Ectodermal cell (in vitro differentiated cells): ENCODE measurements at regions not wholly inside any gene's neighbourhood (a gene's known extent, or its start where the extent isn't known, plus 50 kb on each side); places are given as distances from the start of the nearest gene placed in this dataset.
"Not testable (repeated sequence)": the region's sequence is repeated elsewhere in the genome, so short reads cannot be mapped to it uniquely, and the experiment has no call there.

Source experiments
- H3K27ac ChIP-seq: 2 replicates; pipeline ENCODE4 v1.7.0; 2013; ENCODE audit warnings: mild to moderate bottlenecking, low read depth, low read length; ENCODE audit not compliant: insufficient read depth, poor library complexity, severe bottlenecking
- H3K27me3 ChIP-seq: 2 replicates; pipeline ENCODE4 v1.7.0; 2013; ENCODE audit warnings: mild to moderate bottlenecking, low read length; ENCODE audit not compliant: insufficient read depth, control insufficient read depth, poor library complexity, severe bottlenecking
- H3K36me3 ChIP-seq: one replicate; pipeline ENCODE4 v1.7.0; 2013; ENCODE audit warnings: low read length; ENCODE audit not compliant: control insufficient read depth, insufficient read depth
- H3K4me1 ChIP-seq: one replicate; pipeline ENCODE4 v1.7.0; 2013; ENCODE audit warnings: low read length; ENCODE audit not compliant: control insufficient read depth, insufficient read depth
- H3K4me3 ChIP-seq: 2 replicates; pipeline ENCODE4 v1.7.0; 2013; ENCODE audit warnings: low read depth, low read length, control low read depth; ENCODE audit not compliant: insufficient read depth
- H3K9me3 ChIP-seq: 2 replicates; pipeline ENCODE4 v1.7.0; 2013; ENCODE audit warnings: mild to moderate bottlenecking, low read length, moderate library complexity; ENCODE audit not compliant: control insufficient read depth
- WGBS, 2 experiments: methylation state at CpG; one replicate each; pipeline ENCODE4 v1.1.7; 2013; ENCODE audit warnings: missing lambda C conversion rate in 2 of 2; 5-methylcytosine and 5-hydroxymethylcytosine counted together

DNA sequence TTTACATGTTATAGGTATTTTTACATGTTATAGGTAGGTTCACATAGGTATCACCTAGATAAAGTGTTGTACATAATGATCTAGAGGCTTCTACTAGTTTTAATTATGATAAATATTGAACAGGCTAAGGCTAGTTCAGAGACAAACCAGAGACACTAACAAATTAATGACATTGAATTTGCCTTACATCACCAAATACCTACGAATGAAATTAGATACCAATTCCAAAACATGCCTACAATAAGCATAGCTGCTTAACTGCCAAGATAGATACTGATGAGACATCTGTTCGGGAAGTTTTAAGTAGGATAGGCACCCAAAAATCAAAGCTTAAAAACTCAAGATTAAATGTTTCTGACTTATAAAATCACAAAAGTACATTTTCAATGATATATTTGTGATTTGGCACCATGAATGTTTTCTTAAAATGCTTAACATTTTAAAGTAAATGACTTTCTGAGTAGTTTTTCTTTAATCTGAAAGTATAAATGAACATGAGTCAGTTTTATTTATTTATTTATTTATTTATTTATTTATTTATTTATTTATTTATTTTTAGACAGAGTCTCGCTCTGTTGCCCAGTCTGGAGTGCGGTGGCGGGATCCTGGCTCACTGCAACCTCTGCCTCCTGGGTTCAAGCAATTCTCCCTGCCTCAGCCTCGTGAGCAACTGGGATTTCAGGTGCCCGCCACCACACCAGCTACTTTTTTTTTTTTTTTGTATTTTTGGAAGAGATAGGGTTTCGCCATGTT, 703.1 kb upstream of the ARRDC3 start:
- H3K9me3 ChIP-seq = no peaks in the 10 kb centered on the region
- H3K4me3 ChIP-seq = no peak overlapping the region
- H3K27me3 ChIP-seq = no peaks in the 10 kb centered on the region
- 93 to 95% methylated on average over 8 of the region's 8 CpGs for WGBS, 2 experiments
- no peak overlapping the region for H3K27ac ChIP-seq
- H3K4me1 ChIP-seq = no peaks in the 10 kb centered on the region
- no peaks in the 10 kb centered on the region for H3K36me3 ChIP-seq

DNA sequence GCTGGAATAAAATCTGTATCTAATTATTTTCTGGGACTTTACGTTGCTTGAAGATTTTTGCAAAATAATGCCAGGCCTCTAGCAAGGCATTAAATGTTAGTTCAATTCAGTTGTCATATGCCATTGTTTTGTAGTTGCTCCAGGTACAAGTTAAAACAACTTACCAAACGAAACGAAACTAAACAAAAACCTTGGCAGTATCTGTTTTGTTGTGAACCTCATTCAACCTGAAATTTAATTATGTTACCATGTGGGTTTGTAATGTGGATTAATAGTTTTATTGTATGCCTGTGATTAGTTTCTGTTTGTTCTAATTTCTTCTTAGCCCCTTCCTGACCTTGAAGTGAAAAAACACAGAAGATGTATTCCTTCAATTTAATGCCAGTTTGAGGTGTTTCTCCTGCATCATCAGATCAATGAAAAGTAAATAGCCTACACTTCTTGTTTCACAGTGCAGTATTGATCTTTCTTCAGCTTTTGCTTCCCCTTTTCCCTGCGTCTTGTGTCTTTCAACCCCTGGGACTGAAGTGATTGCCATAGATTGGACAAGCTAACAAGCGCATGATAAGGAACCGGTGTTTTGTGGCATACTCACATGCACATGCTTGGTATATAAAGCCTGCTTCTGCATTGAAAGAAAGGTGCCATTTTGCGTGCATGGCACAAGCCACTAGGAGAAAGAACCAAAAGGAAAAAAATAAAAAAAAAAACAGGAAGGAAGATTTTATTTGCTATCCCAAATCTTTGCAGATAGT, 699.0 kb upstream of the ARRDC3 start:
- Histone ChIP-seq H3K27ac (no peak overlapping the region), H3K27me3 (no peaks in the 10 kb centered on the region), H3K4me1 (no peaks in the 10 kb centered on the region), H3K4me3 (no peak overlapping the region), H3K9me3 (no peaks in the 10 kb centered on the region), H3K36me3 (no peaks in the 10 kb centered on the region)
- WGBS, 2 experiments = 95 to 96% methylated on average over 7 of the region's 7 CpGs

DNA sequence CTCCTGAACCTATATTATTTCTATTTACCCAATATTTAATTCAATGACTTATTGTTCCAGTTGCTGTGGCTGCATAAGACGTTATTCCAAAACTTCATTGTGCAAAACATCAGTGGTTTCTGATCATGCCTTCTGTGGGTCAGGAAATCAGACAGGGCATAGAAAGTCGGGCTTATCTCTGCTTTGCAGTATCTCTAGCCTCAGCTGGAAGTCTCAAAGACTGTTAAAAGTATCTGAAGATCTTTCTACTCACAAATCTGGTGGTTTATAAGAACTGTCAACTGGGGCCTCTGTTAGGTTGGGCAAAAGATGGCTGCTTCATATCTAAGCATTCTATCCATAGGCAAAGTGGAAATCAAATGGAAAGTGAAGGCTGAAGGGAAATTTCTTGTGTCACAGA, 687.7 kb upstream of the ARRDC3 start:
- no peaks in the 10 kb centered on the region for H3K4me1 ChIP-seq
- no peaks in the 10 kb centered on the region for H3K36me3 ChIP-seq
- no peaks in the 10 kb centered on the region for H3K27me3 ChIP-seq
- WGBS, 2 experiments = 90 to 97% methylated on average over 2 of the region's 2 CpGs
- no peak overlapping the region for H3K27ac ChIP-seq
- no peak overlapping the region for H3K4me3 ChIP-seq
- H3K9me3 ChIP-seq = peaks cover 5% of the 10 kb centered on the region

DNA sequence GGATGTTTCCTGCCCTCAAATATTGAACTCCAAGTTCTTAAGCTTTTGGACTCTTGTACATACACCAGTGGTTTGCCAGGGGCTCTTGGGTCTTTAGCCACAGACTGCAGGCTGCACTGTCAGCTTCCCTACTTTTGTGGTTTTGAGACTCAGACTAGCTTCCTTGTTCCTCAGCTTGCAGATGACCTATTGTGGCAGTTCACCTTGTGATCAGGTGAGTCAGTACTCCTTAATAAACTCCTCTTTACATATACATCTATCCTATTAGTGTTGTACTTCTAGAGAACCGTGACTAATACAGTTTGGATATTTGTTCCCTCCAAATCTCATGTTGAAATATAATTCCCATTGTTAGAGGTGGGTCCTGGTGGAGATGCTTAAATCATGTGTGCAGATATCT, 681.9 kb upstream of the ARRDC3 start:
- Histone ChIP-seq H3K4me3 (no peak overlapping the region), H3K9me3 (peaks cover 5% of the 10 kb centered on the region), H3K27me3 (no peaks in the 10 kb centered on the region), H3K4me1 (no peaks in the 10 kb centered on the region), H3K36me3 (no peaks in the 10 kb centered on the region), H3K27ac (no peak overlapping the region)
- 91 to 100% methylated on average over 1 of the region's 1 CpG for WGBS, 2 experiments

DNA sequence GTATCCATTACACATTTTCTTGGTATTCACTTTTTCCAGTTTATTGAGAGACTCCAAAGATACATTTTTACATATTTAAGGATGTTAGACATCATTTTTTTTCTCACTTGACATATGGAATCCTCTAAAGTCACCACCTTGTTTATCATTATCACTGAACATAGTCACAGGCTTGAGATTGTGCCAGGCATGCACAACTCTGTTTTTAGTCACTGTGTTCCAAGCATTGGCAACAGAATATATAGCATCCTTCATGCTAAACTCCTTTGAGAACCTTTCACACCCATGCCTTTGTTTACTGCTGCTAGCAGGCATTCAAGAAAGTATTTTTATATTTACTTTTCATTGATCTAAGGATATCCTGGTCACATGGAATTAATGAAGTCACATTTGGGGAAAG, 668.6 kb upstream of the ARRDC3 start:
- H3K27me3 ChIP-seq = no peaks in the 10 kb centered on the region
- H3K36me3 ChIP-seq = no peaks in the 10 kb centered on the region
- H3K9me3 ChIP-seq = no peaks in the 10 kb centered on the region
- H3K4me1 ChIP-seq = no peaks in the 10 kb centered on the region
- no peak overlapping the region for H3K4me3 ChIP-seq
- no peak overlapping the region for H3K27ac ChIP-seq

DNA sequence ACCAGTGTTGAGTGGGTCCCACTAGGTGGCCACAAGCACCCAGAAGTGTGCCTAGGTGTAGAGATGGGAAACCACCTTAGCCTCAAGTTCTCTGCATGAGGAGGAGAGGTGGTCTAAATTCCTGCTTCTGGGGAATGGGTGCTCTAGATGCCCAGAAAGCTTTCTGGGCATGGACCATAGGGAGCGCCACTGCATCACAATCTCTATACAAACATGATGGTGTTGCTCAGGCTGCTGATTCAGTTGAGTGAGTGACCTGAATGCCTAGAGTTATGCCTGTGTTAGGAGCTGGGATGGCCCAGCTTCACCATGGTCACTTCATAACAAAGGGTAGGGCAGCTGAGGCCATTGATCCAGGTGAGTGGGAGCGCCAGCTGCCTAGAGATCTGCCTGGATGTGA, 667.9 kb upstream of the ARRDC3 start:
- H3K27me3 ChIP-seq = no peaks in the 10 kb centered on the region
- H3K27ac ChIP-seq = no peak overlapping the region
- 95 to 100% methylated on average over 2 of the region's 2 CpGs for WGBS, 2 experiments
- H3K4me1 ChIP-seq = no peaks in the 10 kb centered on the region
- H3K36me3 ChIP-seq = no peaks in the 10 kb centered on the region
- H3K9me3 ChIP-seq = no peaks in the 10 kb centered on the region
- no peak overlapping the region for H3K4me3 ChIP-seq

DNA sequence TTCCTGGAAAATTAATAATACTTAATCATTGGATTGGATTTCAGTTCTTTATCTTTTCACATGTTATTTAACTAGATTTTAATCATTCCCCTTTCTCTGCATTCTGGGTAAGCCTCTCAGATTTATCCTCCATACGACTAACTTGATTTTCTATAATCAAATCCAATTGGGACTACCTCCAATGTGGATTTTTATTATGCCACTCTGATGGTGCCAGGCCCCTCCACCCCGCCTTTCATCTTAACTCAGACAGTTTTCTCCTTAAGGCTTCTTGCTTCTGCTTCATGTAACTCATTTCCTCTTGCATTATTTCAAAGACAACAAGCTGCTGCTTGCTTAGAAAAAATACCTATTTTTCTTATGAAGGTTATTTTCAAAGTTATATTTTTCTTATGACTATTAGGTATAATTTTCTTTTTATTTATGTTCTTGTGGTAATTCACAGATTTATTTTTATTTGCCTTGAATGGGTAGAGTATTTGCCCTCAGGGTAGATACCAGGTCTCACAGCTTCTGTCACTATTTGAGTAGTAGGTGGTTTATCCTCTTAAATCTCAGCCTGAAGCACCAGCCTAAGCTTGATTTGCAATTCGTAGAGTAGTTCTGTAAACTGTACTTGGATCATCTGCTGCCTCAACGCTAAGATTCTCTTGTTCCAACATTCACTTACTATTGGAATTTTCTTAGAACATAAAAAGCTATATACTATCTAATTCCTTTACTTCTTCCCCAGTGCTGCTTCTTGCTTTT, 659.0 kb upstream of the ARRDC3 start:
- H3K9me3 ChIP-seq = no peaks in the 10 kb centered on the region
- H3K27me3 ChIP-seq = no peaks in the 10 kb centered on the region
- no peaks in the 10 kb centered on the region for H3K36me3 ChIP-seq
- WGBS, 2 experiments = 85 to 90% methylated on average over 4 of the region's 4 CpGs
- no peaks in the 10 kb centered on the region for H3K4me1 ChIP-seq
- H3K4me3 ChIP-seq = no peak overlapping the region
- no peak overlapping the region for H3K27ac ChIP-seq

DNA sequence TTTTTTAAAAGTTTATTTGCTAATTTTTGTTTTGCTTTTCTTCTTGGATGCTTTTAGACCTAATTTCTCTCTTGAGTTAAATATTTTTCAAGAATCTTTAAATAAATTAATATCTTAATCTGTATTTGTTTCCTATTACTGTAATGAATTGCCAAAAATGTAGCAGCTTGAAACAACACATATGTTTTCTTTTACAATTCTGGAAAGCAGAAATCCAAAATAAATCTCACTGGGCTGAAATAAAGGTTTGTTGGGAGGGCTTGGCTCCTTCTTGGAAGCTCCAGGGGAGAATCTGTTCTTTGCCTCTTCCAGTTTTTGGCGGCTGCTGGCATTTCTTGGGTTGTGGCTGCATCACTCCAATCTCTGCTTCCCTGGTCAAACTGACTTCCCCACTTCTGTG, 658.1 kb upstream of the ARRDC3 start:
- no peak overlapping the region for H3K4me3 ChIP-seq
- WGBS, 2 experiments = 84 to 96% methylated on average over 1 of the region's 1 CpG
- no peaks in the 10 kb centered on the region for H3K4me1 ChIP-seq
- H3K27me3 ChIP-seq = no peaks in the 10 kb centered on the region
- H3K9me3 ChIP-seq = no peaks in the 10 kb centered on the region
- H3K27ac ChIP-seq = no peak overlapping the region
- no peaks in the 10 kb centered on the region for H3K36me3 ChIP-seq

DNA sequence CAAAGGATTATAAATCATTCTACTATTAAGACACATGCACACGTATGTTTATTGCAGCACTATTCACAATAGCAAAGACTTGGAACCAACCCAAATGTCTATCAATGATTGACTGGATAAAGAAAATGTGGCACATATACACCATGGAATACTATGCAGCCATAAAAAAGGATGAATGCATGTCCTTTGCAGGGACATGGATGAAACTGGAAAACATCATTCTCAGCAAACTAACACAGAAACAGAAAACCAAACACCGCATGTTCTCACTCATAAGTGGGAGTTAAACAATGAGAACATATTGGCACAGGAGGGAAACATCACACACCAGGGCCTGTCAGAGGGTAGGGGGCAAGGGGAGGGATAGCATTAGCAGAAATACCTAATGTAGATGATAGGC, 646.7 kb upstream of the ARRDC3 start:
- not testable (repeated sequence) for H3K27me3 ChIP-seq, H3K4me3 ChIP-seq, H3K27ac ChIP-seq, H3K4me1 ChIP-seq, H3K9me3 ChIP-seq, H3K36me3 ChIP-seq
- 75 to 94% methylated on average over 1 to 2 of the region's 2 CpGs for WGBS, 2 experiments

DNA sequence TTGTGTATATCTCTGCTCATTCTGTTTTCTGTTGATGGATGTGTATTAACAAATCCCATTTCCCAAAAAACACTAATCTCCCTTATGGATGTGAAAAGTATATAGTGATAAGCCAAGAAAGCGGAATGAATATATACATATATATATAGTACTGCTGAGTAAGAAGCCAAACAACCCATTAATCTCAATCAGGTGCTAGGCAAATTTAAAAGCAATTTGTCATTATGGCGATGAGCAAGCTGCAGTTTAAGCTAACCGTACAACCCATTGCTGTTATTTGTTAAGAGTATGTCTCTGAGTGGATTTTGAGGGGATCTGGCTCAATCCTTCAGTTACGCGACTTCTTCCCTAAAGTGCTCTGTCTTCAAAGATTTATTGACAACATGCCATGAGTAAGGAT, 640.4 kb upstream of the ARRDC3 start:
- H3K4me1 ChIP-seq = no peaks in the 10 kb centered on the region
- H3K27me3 ChIP-seq = no peaks in the 10 kb centered on the region
- WGBS, 2 experiments = 94 to 97% methylated on average over 4 of the region's 5 CpGs
- no peak overlapping the region for H3K27ac ChIP-seq
- no peak overlapping the region for H3K4me3 ChIP-seq
- H3K9me3 ChIP-seq = no peaks in the 10 kb centered on the region
- H3K36me3 ChIP-seq = no peaks in the 10 kb centered on the region
